Stimulated activated memory B cell treated with anti-CD40 and anti-IgM and Interleukin-4, amounts not matched to agents 10 μg/mL and 1 μg/mL and 100 μg/mL, for 72 hours (primary cell): ENCODE measurements at regions not wholly inside any gene's neighbourhood (a gene's known extent, or its start where the extent isn't known, plus 50 kb on each side); places are given as distances from the start of the nearest gene placed in this dataset.

Experiments used
- ATAC-seq: fragments of 150-1000 bp; cut with Tn5 transposase; 2 replicates; pipeline ENCODE4 v1.10.0; 2021
- H3K27ac Mint-ChIP-seq: one replicate; pipeline ENCODE4 v1.8.0; 2022; ENCODE audit warnings: mild to moderate bottlenecking, mixed read lengths
- H3K27me3 Mint-ChIP-seq: one replicate; pipeline ENCODE4 v1.8.0; 2022; ENCODE audit warnings: mixed read lengths
- H3K36me3 Mint-ChIP-seq: one replicate; pipeline ENCODE4 v1.8.0; 2022; ENCODE audit warnings: mixed read lengths
- H3K4me1 Mint-ChIP-seq: one replicate; pipeline ENCODE4 v1.8.0; 2022; ENCODE audit warnings: mixed read lengths
- H3K4me3 Mint-ChIP-seq: one replicate; pipeline ENCODE4 v1.8.0; 2022; ENCODE audit warnings: mild to moderate bottlenecking, moderate library complexity, mixed read lengths
- H3K9me3 Mint-ChIP-seq: one replicate; pipeline ENCODE4 v1.8.0; 2022; ENCODE audit warnings: mixed read lengths

DNA sequence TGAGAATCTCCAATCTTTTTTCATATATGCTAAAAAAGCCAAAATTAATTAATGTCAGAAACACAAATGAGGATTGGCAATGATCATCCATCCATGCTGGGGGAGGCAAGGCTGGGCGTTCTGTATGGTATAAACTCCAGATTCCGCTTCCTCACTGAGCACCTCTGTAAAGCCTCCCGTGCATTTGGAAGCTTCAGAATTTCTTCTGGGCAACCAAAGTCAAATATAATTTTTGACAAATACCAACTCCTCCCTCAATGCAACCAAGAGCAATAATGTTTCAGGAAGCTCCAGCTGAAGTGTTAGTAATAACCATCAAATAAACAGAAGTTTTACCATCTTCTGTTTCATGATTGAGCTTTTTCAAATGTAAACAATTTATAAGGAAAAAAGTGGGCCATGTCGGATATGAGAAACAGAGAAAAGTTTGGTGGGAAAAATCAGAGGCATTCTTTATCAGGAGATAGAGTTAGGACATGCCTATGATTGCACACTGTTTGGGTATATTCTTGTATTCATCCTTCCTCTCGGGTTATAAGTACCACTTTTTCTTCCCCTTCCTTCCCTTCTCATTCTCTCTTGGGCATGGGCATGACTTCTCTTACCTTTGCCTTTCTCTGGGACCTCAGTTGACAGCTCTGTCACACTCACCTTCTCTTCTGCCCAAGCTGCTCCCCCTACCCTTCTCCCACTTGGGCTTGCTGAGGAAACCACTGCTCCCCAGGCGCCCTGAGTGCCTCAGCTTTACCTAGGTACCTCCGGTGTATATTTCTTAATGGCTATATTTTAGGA lies 149.5 kb upstream of the ZEB2 start:
- no peaks in the 10 kb centered on the region for H3K27me3 Mint-ChIP-seq
- H3K27ac Mint-ChIP-seq = no peak overlapping the region
- no peaks in the 10 kb centered on the region for H3K9me3 Mint-ChIP-seq
- H3K36me3 Mint-ChIP-seq = no peaks in the 10 kb centered on the region
- no peak for ATAC-seq
- no peak overlapping the region for H3K4me3 Mint-ChIP-seq
- H3K4me1 Mint-ChIP-seq = peaks cover 21% of the 10 kb centered on the region

DNA sequence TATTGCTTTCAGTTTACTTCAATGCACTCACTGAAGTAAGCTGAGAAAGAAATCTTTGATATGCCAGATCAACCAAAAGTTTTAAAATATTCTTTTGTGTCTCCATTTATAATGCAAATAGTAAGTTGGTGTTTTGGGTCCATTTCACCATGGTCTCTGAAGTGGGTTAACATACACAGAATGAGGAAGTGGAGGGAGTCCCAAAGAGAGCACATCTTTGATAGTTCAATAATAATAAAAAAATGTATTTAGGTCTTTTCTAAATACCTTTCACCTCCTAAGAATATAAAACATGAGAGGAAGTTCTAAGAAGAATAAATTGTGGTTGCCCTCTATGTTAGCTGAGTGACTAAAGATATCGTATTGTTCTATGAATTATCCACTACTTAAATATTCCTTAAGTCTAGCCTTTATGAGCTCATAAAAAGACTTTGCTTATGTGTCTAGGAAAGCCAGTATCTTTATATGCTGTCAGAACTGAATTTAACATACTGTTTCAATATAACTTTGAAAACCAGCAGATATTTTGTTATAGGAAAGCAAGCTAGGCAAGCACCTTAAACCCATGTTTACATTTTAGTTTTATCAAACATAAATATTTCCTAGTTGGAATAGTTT lies 148.7 kb upstream of the ZEB2 start:
- Mint-ChIP-seq H3K9me3 (no peaks in the 10 kb centered on the region), H3K4me1 (peaks cover 21% of the 10 kb centered on the region), H3K4me3 (no peak overlapping the region), H3K27ac (no peak overlapping the region), H3K27me3 (no peaks in the 10 kb centered on the region), H3K36me3 (no peaks in the 10 kb centered on the region)
- ATAC-seq = no peak

DNA sequence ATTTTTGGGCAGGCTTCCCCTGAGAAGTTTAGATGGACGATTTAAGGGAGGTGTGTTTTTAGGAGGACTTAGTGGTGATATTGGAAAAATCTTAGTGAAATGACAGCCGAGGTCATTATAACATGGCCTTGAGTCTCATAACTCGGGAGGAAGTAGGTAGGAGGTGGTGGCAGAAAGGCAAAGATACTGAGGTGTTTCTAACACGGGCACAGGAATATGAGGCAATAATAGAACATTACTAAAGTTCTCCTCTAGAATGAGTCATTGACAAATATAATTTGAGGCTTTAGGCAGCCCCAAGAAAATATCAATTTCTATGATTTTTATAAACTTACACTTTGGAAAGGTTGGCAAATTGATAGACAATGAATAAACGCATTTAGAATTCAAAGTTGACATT lies 146.1 kb upstream of the ZEB2 start:
- Mint-ChIP-seq H3K36me3 (no peaks in the 10 kb centered on the region), H3K27ac (no peak overlapping the region), H3K9me3 (no peaks in the 10 kb centered on the region), H3K27me3 (no peaks in the 10 kb centered on the region), H3K4me3 (no peak overlapping the region), H3K4me1 (peaks cover 12% of the 10 kb centered on the region)
- no peak for ATAC-seq

DNA sequence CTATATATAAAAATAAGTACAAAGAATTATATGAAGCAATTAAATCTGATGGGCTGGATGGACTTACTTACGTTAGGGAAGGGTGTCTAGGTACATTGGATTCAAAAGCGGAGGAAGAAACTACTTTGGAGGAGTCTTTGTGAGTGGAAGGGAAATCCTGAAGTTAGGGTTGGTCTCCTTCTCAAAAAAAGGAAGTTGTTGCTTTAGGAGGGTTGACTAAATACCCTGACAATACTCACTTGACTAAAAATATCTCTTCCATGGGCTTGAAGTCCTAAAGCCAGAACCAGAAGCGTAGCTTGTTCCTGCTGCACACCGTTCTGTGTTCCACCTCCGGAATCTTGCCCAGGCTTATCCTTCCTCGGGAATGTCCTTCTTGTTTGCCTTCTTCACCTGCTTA lies 143.3 kb upstream of the ZEB2 start:
- Mint-ChIP-seq H3K4me3 (no peak overlapping the region), H3K36me3 (no peaks in the 10 kb centered on the region), H3K27me3 (no peaks in the 10 kb centered on the region), H3K9me3 (no peaks in the 10 kb centered on the region), H3K27ac (no peak overlapping the region), H3K4me1 (peaks cover 19% of the 10 kb centered on the region)
- no peak for ATAC-seq

DNA sequence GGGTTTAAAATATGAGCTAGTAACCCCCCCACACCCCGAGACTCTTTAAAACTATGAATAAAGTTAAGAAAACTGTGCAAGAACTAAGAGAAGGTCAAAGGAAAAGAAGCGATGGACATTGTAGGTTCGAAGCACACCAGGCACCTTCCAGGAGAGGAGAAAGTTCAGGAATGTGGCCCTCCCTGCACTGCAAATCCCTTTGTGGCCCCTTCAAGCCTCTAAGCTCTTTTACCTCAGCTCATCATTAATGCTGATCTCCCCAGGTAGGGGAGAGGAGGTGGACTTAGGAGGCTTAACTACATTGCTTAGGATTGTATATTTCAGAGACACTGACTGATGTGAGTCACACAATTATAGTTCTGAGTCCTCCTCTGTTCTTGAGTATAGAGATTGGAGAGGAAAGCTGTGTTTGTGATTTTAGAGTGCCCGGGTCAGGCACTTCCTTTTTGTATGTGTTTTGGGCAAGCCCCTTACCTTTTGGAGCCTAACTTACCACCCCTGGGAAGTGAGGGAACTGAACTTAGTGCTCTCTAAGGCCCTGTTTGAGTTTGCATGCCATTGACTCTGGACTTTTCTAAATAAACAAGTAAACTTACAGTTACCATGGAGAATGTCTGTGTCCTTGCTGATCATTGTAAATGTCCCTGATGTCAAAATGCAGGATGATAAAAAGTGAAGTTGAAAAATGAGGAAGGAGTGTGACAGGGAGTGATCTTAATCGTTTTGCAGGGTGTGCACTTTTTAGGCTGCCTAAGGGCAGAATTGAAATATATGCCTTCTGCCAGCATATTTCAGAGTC lies 140.8 kb upstream of the ZEB2 start:
- no peak overlapping the region for H3K27ac Mint-ChIP-seq
- no peaks in the 10 kb centered on the region for H3K36me3 Mint-ChIP-seq
- H3K4me3 Mint-ChIP-seq = no peak overlapping the region
- peak; percentile 39 for ATAC-seq
- H3K27me3 Mint-ChIP-seq = no peaks in the 10 kb centered on the region
- H3K4me1 Mint-ChIP-seq = peaks cover 19% of the 10 kb centered on the region
- H3K9me3 Mint-ChIP-seq = no peaks in the 10 kb centered on the region

DNA sequence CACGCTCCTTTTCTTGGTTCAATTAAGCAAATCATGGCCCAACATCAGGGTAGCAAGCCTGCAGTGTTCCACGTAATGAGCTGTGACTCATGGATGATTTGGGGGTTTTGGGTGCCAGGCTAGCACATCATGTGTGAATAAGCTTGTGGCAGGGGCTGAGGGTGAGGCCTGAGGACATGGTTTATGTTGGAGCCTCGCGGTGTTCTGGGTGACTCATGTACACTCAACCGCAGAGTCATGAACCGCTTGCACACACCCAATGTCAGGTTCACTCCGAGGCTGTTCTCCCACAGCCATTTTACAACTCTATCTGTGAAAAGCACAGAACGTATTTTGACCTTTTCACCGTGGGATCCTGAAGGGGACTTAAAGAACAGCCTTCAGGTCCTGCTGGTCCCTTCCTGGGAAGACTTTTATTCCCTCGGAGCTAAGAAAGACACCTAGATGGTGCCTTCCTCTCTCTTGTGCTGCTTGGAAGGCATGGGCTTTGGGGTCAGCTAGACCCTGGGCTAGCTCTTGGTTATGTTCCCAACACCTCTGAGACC lies 139.9 kb upstream of the ZEB2 start:
- Mint-ChIP-seq H3K36me3 (no peaks in the 10 kb centered on the region), H3K27ac (no peak overlapping the region), H3K27me3 (no peaks in the 10 kb centered on the region), H3K9me3 (no peaks in the 10 kb centered on the region), H3K4me3 (no peak overlapping the region), H3K4me1 (peaks cover 19% of the 10 kb centered on the region)
- peak; percentile 87 for ATAC-seq

DNA sequence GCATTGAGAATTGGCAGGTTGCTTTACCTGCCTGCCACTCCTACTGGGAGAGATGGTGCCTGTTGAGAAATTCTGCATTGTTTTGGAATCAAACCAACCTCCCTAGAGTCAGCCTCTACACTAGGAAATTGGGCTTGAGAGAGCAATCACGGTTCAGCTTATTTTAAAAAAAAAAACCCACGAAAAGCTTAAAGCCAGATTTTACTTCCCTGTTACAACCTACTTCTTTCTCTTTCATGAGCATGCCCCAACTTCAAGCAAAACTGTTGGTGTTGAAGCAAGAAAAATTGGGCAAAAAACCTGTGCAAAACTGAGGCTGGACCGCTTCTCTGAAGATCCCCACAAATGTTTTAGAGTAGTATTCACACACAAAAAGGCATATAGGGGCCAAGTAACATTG lies 134.6 kb upstream of the ZEB2 start:
- H3K27ac Mint-ChIP-seq = no peak overlapping the region
- no peaks in the 10 kb centered on the region for H3K27me3 Mint-ChIP-seq
- peaks cover 1% of the 10 kb centered on the region for H3K4me1 Mint-ChIP-seq
- no peaks in the 10 kb centered on the region for H3K9me3 Mint-ChIP-seq
- H3K36me3 Mint-ChIP-seq = no peaks in the 10 kb centered on the region
- no peak overlapping the region for H3K4me3 Mint-ChIP-seq
- ATAC-seq = no peak

DNA sequence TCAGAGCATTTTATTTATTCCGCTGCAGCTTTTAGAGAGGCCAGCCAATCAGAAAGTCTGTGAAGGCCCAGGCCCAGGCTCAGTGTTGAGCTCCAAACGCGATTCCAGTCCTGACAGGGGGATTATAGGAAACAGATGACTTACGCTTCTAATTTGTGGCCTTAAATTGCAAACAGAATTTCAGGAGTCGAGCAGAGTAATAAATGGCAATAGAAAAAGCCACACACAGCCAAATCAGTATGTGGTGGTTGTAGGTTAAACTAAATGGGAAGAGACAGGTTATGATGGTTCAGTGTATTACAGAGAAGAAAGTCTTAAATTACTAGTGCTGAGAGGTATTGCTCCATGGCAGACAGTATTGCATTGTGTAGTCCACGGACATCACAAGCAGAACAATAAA lies 131.0 kb upstream of the ZEB2 start:
- no peaks in the 10 kb centered on the region for H3K27me3 Mint-ChIP-seq
- H3K36me3 Mint-ChIP-seq = no peaks in the 10 kb centered on the region
- H3K27ac Mint-ChIP-seq = no peak overlapping the region
- H3K4me1 Mint-ChIP-seq = no peaks in the 10 kb centered on the region
- H3K4me3 Mint-ChIP-seq = no peak overlapping the region
- ATAC-seq = no peak
- H3K9me3 Mint-ChIP-seq = no peaks in the 10 kb centered on the region

DNA sequence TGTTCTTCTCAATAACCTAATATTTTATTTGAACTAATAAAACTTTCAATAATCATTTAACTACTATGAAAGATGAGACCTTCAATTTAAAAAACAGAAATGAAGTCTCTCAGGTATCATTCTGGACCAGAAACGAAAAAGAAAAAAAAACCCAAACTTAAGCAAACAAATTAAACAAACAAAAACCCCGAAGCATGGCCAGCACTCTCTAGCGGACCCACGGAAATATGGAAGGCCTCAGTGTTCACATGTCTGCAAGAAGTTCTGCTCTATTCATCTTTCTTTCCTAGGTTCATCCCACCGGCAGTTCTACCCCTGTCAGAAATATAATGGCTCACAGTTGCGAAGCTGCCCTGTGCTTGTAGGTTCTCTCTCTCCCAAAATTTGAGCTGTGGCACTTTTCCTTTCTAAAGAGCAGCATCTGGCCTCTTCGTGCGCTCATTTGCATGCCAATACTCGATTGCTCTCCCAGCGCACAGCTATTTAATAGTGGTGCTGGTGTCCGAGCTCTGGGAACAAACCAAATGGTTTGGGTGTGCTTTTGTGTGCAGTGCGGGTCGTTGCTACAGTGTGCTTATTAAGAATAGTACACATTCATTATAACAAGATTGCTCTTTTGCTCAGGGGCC lies 129.0 kb upstream of the ZEB2 start:
- H3K9me3 Mint-ChIP-seq = no peaks in the 10 kb centered on the region

DNA sequence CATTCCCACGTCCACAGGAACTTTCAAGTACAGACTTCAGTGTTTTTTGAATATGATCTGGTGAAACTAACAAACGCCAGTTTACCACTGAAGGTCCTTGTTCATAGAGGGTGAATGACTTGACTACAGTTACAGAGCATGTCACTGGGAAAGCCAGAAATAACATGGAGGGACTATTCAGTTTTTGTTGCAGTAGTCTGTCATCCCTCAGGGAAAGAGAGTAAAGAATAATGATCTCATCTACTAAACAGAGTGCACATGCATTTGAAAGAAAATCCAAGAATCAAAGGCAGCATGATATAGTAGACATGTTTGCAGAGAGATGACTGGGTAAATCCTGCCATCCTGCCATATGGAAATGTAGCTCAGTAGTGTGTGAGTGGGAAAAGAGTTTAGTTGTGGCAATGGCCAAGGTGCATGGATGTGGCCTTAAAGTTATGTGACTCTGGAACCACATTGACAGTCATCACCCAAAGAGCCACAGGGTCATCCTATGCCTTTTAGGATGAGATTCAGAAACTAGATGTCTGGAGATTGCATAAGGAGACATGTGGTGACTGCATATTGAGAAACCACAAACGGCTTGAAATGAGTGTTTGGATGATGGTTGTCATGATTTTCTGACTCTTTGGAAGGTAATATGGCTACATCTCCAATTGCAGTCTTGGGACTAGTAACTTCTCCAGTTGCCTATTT lies 125.3 kb upstream of the ZEB2 start:
- no peaks in the 10 kb centered on the region for H3K27me3 Mint-ChIP-seq
- no peak overlapping the region for H3K27ac Mint-ChIP-seq
- H3K9me3 Mint-ChIP-seq = no peaks in the 10 kb centered on the region
- no peaks in the 10 kb centered on the region for H3K36me3 Mint-ChIP-seq
- peaks cover 7% of the 10 kb centered on the region for H3K4me1 Mint-ChIP-seq
- no peak for ATAC-seq
- no peak overlapping the region for H3K4me3 Mint-ChIP-seq

More for the DNA sequence above, 129.0 kb upstream of the ZEB2 start:
- no peak overlapping the region for H3K4me3 Mint-ChIP-seq
- H3K27me3 Mint-ChIP-seq = no peaks in the 10 kb centered on the region
- no peak for ATAC-seq
- H3K4me1 Mint-ChIP-seq = no peaks in the 10 kb centered on the region
- H3K27ac Mint-ChIP-seq = no peak overlapping the region
- no peaks in the 10 kb centered on the region for H3K36me3 Mint-ChIP-seq

DNA sequence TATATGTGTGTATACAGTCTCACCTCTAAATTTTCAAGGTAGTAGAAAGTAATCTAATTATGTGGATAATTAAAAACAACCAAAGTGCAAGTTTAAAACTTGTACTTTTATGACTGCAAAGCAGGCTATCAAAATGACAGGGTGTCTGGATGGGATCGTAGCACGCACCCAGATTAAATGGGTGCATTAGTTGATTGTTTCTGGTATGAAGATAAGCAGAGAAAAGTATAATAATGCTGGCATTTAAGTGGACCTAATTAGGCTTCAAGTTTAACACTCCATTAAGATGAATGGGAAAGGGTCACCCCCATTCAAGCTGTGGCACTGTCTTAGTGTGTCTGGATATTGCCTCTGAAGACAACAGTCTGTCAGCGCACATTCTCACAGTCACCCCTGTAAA lies 124.6 kb upstream of the ZEB2 start:
- ATAC-seq = no peak
- Mint-ChIP-seq H3K36me3 (no peaks in the 10 kb centered on the region), H3K4me1 (peaks cover 7% of the 10 kb centered on the region), H3K27ac (no peak overlapping the region), H3K27me3 (no peaks in the 10 kb centered on the region), H3K4me3 (no peak overlapping the region), H3K9me3 (no peaks in the 10 kb centered on the region)

DNA sequence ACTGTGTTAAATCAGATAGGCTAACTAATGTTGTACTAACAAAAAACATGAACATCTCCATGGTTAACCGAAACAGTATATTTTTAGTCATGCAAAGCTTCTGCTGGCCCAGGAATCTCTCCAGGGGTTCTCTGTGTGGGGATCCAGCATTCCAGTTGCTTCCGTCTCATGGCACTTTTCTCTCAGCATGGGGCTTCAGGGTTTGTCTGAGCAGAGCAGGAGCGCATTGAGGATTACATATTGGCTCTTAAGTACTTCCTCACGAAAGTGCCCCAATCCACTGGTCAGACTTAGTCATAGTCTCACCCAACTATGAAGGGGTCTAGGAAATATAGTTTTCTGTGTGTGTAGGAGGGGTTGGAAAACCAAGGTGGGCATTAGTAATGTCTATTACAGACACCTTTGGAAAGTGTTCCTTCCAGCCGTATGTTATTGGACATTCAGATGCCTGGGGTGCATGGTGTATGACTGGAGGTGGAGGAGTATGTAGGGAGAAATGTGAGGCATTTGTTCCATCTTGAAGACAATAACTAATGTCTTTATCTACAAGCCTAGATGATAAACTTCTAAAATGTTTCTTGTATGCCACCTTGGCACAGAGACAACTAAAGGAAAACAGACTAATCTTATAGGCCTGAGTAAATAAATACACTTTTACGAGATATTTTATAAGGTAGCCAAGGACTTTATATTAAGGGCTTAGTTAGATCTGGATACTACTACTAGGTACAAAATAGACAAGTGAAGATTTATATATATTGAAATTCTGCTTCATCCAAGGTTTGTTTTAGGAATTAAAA lies 123.8 kb upstream of the ZEB2 start:
- H3K27me3 Mint-ChIP-seq = no peaks in the 10 kb centered on the region
- H3K4me1 Mint-ChIP-seq = peaks cover 7% of the 10 kb centered on the region
- H3K4me3 Mint-ChIP-seq = no peak overlapping the region
- no peak for ATAC-seq
- H3K9me3 Mint-ChIP-seq = no peaks in the 10 kb centered on the region
- no peak overlapping the region for H3K27ac Mint-ChIP-seq
- H3K36me3 Mint-ChIP-seq = no peaks in the 10 kb centered on the region

DNA sequence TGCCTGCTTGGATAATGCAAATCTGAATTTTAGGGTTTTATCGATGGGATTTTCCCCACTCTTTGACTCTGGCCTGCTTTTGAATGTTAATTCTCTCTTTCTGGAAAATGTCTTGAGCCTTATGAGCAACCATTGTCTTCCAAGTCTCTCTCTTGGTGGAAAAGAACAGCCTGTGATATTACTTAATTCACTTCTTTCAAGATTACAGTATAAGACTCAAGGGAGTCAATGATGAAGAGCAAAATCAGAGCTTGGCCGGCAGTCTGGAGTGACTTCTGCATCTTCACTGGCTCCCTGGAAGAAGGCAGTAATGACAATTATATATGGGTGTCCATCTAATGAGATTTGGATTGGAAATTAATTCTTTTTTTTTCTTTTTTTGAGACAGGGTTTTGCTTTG lies 122.9 kb upstream of the ZEB2 start:
- Mint-ChIP-seq H3K36me3 (no peaks in the 10 kb centered on the region), H3K27me3 (no peaks in the 10 kb centered on the region), H3K9me3 (no peaks in the 10 kb centered on the region), H3K4me3 (no peak overlapping the region), H3K4me1 (peaks cover 7% of the 10 kb centered on the region), H3K27ac (no peak overlapping the region)
- ATAC-seq = no peak

DNA sequence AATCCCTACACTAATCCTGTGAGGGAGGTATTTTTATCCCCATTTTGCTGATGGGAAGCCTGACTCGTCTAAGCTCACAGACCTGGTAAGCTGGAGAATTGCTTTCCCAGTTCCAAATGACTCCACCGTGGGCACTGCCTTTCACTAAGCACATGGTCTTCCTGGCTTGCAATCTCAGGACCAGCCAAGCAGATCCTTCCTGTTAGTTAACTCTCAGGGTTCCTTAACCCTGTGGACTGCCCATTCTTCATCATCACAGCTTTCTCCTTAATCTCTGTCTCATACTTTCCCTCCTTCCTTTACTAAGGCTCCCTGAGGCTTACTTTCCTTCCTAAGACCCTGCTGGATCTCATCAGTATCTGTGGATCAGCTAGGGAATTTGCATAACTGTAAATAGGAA lies 122.2 kb upstream of the ZEB2 start:
- H3K27ac Mint-ChIP-seq = no peak overlapping the region
- no peak for ATAC-seq
- no peaks in the 10 kb centered on the region for H3K27me3 Mint-ChIP-seq
- peaks cover 4% of the 10 kb centered on the region for H3K36me3 Mint-ChIP-seq
- no peak overlapping the region for H3K4me3 Mint-ChIP-seq
- peaks cover 3% of the 10 kb centered on the region for H3K9me3 Mint-ChIP-seq
- H3K4me1 Mint-ChIP-seq = peaks cover 7% of the 10 kb centered on the region
